Panc1 (cell line): ENCODE measurements at regions not wholly inside any gene's neighbourhood (a gene's known extent, or its start where the extent isn't known, plus 50 kb on each side); places are given as distances from the start of the nearest gene placed in this dataset.

ENCODE experiments used
- ATAC-seq: fragments of 200-7000 bp; cut with Tn5 transposase; 2 replicates; pipeline ENCODE4 v1.9.1; 2020; ENCODE audit warnings: mild to moderate bottlenecking, moderate library complexity
- BruUV-seq: library from RNA; stranded (reverse); fragments of 400-500 nt; replicated peaks from 2 replicates; lab custom pipeline; 2021; lab: Mats Ljungman, UMichigan
- CTCF ChIA-PET: fragments of 300-600 bp; sonication (Branson Sonifier 250); formaldehyde crosslinking; loops from one replicate; lab custom pipeline; 2022; ENCODE audit warnings: antibody characterized with exemption; lab: Charles Lee
- POLR2A ChIA-PET: fragments of 300-600 bp; sonication (Branson Sonifier 250); formaldehyde crosslinking; loops from one replicate; lab custom pipeline; 2022; ENCODE audit warnings: antibody characterized with exemption; lab: Charles Lee
- DNase-seq: peaks from one replicate; pipeline ENCODE4 v3.0.0-alpha.2; 2010; ENCODE audit warnings: low read depth, low spot score
- H3K27ac ChIP-seq: 2 replicates; pipeline ENCODE4 v1.5.1; 2011; ENCODE audit warnings: mild to moderate bottlenecking, low read length, inconsistent platforms
- H3K27me3 ChIP-seq: fragments of 200-500 bp; sonication (Bioruptor generic); 2 replicates; pipeline ENCODE4 v1.6.0; 2014; ENCODE audit warnings: low read length, inconsistent platforms; ENCODE audit not compliant: control insufficient read depth, insufficient read depth
- H3K36me3 ChIP-seq: fragments of 200-500 bp; sonication (Bioruptor generic); 2 replicates; pipeline ENCODE4 v1.5.1; 2014; ENCODE audit warnings: inconsistent platforms, mild to moderate bottlenecking, low read length, moderate library complexity; ENCODE audit not compliant: control insufficient read depth, insufficient read depth
- H3K4me1 ChIP-seq: 2 replicates; pipeline ENCODE4 v1.5.1; 2011; ENCODE audit warnings: inconsistent platforms, mild to moderate bottlenecking, low read length, moderate library complexity; ENCODE audit not compliant: control insufficient read depth, insufficient read depth
- H3K4me3 ChIP-seq, 2 experiments: 2 replicates each; pipeline ENCODE4 v1.5.1; 2011 to 2012; ENCODE audit warnings: low read depth in 2 of 2, low read length in 2 of 2, mild to moderate bottlenecking in 2 of 2, inconsistent platforms in 1 of 2, moderate library complexity in 1 of 2
- H3K9me3 ChIP-seq: fragments of 200-500 bp; sonication (Bioruptor generic); 2 replicates; pipeline ENCODE4 v1.5.1; 2014; ENCODE audit warnings: low read depth, mild to moderate bottlenecking, inconsistent platforms, low read length, moderate library complexity; ENCODE audit not compliant: control insufficient read depth, insufficient read depth
- POLR2AphosphoS5 ChIP-seq: IDR thresholded peaks from 2 replicates; pipeline ENCODE4 v1.6.1; 2012; ENCODE audit warnings: mild to moderate bottlenecking, low read depth, low read length, moderate library complexity
- SIN3A ChIP-seq: IDR thresholded peaks from 2 replicates; pipeline ENCODE4 v1.6.1; 2012; ENCODE audit warnings: low read depth, mild to moderate bottlenecking, low read length, moderate library complexity, borderline replicate concordance; ENCODE audit not compliant: insufficient read depth
- TCF7L2 ChIP-seq: IDR thresholded peaks from 2 replicates; pipeline ENCODE4 v1.6.1; 2011; ENCODE audit warnings: mild to moderate bottlenecking, low read depth, low read length, inconsistent platforms
- in situ Hi-C: cut with HindIII; loops from 2 replicates; pipeline ENCODE4 v1.10.0; 2016; ENCODE audit warnings: low sequenced_read_pairs, low pct_unique_long_range_greater_than_20kb
- intact Hi-C: fragments of 100-400 bp; cut with micrococcal nuclease; formaldehyde crosslinking; loops from one replicate; pipeline ENCODE4 v1.10.0; 2022; ENCODE audit not compliant: unreplicated experiment
- TF ChIP-seq, protein P1 (sequence below), 2 experiments: IDR thresholded peaks; 2 replicates each; pipeline ENCODE4 v1.6.1; 2011 to 2012; ENCODE audit warnings: low read depth in 2 of 2, control low read depth in 1 of 2, low read length in 1 of 2, mild to moderate bottlenecking in 1 of 2, moderate library complexity in 1 of 2; ENCODE audit not compliant: insufficient read depth in 1 of 2
- TF ChIP-seq, protein P2 (sequence below): fragments of 450-650 bp; IDR thresholded peaks from 2 replicates; pipeline ENCODE4 v1.5.1; 2017; ENCODE audit warnings: mild to moderate bottlenecking

DNA sequence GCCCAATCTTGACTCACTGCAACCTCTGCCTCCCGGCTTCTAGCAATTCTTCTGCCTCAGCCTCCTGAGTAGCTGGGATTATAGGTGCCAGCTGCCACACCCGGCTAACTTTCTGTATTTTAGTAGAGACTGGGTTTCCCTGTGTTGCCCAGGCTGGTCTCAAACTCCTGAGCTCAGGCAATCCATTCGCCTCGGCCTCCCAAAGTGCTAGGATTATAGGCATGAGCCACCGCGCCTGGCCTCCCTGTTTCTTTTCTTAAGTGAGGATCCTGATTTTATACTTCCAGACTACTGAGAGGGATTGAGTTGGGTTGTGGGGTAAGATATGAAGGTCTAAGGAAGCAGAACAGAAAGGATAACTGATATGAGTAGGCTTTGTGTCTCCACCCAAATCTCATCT is 106.8 kb downstream of the CNTN3 start:
- CTCF ChIA-PET = no interaction called here

DNA sequence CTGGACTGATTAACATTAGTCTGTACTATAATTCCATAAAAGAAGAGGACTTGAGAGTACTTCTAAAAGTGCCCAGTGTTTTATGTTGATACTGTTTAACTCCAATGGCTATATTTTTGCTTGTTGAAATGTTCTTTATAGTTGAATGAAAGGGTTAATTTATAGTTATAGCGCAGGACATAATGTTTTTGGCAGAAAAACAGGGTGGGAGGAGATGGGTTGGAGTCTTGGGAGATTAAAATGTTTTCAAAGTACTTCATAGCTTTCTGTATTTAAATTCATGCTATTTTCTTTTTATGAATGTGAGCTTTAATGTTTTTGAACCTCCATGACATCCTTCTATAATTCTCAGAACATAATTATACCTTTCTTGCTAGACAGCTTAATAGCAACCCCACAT is 108.2 kb downstream of the CNTN3 start:
- CTCF ChIA-PET = no interaction called here
- ATAC-seq (no peak), DNase-seq (no peak)
- POLR2A ChIA-PET = no interaction called here
- Histone ChIP-seq H3K4me3 (no peak overlapping the region), H3K27ac (no peak overlapping the region), H3K9me3 (no peaks in the 10 kb centered on the region), H3K27me3 (no peaks in the 10 kb centered on the region), H3K36me3 (no peaks in the 10 kb centered on the region), H3K4me1 (no peaks in the 10 kb centered on the region)
- no TSS peak for BruUV-seq
- in situ Hi-C loops = no loop called here
- intact Hi-C loops = no loop called here
- TF ChIP-seq TCF7L2 (no peak), SIN3A (no peak), POLR2AphosphoS5 (no peak)
- TF ChIP-seq, protein P1, sequence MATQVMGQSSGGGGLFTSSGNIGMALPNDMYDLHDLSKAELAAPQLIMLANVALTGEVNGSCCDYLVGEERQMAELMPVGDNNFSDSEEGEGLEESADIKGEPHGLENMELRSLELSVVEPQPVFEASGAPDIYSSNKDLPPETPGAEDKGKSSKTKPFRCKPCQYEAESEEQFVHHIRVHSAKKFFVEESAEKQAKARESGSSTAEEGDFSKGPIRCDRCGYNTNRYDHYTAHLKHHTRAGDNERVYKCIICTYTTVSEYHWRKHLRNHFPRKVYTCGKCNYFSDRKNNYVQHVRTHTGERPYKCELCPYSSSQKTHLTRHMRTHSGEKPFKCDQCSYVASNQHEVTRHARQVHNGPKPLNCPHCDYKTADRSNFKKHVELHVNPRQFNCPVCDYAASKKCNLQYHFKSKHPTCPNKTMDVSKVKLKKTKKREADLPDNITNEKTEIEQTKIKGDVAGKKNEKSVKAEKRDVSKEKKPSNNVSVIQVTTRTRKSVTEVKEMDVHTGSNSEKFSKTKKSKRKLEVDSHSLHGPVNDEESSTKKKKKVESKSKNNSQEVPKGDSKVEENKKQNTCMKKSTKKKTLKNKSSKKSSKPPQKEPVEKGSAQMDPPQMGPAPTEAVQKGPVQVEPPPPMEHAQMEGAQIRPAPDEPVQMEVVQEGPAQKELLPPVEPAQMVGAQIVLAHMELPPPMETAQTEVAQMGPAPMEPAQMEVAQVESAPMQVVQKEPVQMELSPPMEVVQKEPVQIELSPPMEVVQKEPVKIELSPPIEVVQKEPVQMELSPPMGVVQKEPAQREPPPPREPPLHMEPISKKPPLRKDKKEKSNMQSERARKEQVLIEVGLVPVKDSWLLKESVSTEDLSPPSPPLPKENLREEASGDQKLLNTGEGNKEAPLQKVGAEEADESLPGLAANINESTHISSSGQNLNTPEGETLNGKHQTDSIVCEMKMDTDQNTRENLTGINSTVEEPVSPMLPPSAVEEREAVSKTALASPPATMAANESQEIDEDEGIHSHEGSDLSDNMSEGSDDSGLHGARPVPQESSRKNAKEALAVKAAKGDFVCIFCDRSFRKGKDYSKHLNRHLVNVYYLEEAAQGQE (IDR thresholded peaks at IDR 0.05; ENCODE audit: insufficient read depth in 1 of 2, low read depth in 2 of 2, low read length in 1 of 2) = no peak
- TF ChIP-seq, protein P2, sequence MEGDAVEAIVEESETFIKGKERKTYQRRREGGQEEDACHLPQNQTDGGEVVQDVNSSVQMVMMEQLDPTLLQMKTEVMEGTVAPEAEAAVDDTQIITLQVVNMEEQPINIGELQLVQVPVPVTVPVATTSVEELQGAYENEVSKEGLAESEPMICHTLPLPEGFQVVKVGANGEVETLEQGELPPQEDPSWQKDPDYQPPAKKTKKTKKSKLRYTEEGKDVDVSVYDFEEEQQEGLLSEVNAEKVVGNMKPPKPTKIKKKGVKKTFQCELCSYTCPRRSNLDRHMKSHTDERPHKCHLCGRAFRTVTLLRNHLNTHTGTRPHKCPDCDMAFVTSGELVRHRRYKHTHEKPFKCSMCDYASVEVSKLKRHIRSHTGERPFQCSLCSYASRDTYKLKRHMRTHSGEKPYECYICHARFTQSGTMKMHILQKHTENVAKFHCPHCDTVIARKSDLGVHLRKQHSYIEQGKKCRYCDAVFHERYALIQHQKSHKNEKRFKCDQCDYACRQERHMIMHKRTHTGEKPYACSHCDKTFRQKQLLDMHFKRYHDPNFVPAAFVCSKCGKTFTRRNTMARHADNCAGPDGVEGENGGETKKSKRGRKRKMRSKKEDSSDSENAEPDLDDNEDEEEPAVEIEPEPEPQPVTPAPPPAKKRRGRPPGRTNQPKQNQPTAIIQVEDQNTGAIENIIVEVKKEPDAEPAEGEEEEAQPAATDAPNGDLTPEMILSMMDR = no peak

More for the DNA sequence above, 106.8 kb downstream of the CNTN3 start:
- H3K4me1 ChIP-seq = no peaks in the 10 kb centered on the region
- BruUV-seq = no TSS peak
- TF ChIP-seq TCF7L2 (no peak), SIN3A (no peak), POLR2AphosphoS5 (no peak)
- TF ChIP-seq, protein P1 (IDR thresholded peaks at IDR 0.05; ENCODE audit: insufficient read depth in 1 of 2, low read depth in 2 of 2, low read length in 1 of 2) = no peak
- TF ChIP-seq, protein P2 = no peak
- no peak for ATAC-seq
- H3K27ac ChIP-seq = no peak overlapping the region
- no peaks in the 10 kb centered on the region for H3K27me3 ChIP-seq
- POLR2A ChIA-PET = no interaction called here
- H3K36me3 ChIP-seq = no peaks in the 10 kb centered on the region
- no peak for DNase-seq
- intact Hi-C loops = no loop called here
- in situ Hi-C loops = no loop called here
- no peaks in the 10 kb centered on the region for H3K9me3 ChIP-seq
- H3K4me3 ChIP-seq = no peak overlapping the region
